ENCODE measurements at regions not wholly inside any gene's neighbourhood (a gene's known extent, or its start where the extent isn't known, plus 50 kb on each side); places are given as distances from the start of the nearest gene placed in this dataset.

DNA sequence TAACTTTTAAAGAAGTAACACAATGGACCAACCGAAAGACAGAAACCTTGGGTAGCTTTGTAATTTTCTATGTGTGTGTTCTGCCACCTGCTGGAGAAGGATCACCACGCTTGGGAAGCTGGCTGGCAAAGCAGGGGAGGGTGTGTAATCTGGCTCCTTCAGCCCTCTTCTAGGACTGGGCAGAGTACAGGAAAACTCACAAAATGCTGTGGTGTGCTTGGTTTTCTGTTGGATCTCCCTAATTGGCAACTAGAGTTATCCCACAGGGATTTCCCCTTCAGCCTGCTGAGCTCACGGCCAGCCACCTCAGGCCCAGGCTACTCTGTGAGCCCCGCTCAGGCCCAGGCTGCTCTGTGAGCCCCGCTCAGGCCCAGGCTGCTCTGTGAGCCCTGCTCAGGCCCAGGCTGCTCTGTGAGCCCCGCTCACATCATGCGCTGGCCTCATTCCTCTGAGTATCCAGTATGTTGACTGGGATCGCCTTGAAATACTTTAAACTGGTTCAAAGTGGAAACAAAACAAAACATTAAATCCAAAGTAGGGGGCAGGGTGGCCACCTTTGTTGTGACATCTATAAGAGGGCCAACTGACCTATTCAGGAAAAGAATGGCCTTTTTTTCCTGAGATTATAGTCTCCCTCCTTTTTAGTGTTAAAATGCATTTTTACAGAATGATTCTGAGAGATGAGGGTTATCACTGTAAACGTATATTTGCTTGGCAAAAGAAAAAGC lies 52.0 kb upstream of the RNU6-8 start:
- H3K27ac ChIP-seq (ENCODE audit: low read depth, low read length), result no peak overlapping the region
- H3K9me2 ChIP-seq (replicated peaks; ENCODE audit: control insufficient read depth, low read length), result no peaks in the 10 kb centered on the region
- H3K36me3 ChIP-seq (ENCODE audit: control insufficient read depth, low read length), result no peaks in the 10 kb centered on the region
- H3K4me1 ChIP-seq (ENCODE audit: control insufficient read depth, low read length), result peaks cover 4% of the 10 kb centered on the region
- no peak overlapping the region for H3K4me2 ChIP-seq (ENCODE audit: low read length)
- no peaks in the 10 kb centered on the region for H3F3A ChIP-seq (ENCODE audit: control insufficient read depth, insufficient read depth)
- H3K79me2 ChIP-seq (ENCODE audit: control insufficient read depth, low read length), result no peaks in the 10 kb centered on the region
- no peaks in the 10 kb centered on the region for H4K20me1 ChIP-seq (ENCODE audit: control insufficient read depth, insufficient read depth, low read depth, low read length)
- TF ChIP-seq, protein P1, sequence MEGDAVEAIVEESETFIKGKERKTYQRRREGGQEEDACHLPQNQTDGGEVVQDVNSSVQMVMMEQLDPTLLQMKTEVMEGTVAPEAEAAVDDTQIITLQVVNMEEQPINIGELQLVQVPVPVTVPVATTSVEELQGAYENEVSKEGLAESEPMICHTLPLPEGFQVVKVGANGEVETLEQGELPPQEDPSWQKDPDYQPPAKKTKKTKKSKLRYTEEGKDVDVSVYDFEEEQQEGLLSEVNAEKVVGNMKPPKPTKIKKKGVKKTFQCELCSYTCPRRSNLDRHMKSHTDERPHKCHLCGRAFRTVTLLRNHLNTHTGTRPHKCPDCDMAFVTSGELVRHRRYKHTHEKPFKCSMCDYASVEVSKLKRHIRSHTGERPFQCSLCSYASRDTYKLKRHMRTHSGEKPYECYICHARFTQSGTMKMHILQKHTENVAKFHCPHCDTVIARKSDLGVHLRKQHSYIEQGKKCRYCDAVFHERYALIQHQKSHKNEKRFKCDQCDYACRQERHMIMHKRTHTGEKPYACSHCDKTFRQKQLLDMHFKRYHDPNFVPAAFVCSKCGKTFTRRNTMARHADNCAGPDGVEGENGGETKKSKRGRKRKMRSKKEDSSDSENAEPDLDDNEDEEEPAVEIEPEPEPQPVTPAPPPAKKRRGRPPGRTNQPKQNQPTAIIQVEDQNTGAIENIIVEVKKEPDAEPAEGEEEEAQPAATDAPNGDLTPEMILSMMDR (IDR thresholded peaks at IDR 0.05; ENCODE audit: low read depth, low read length, poor library complexity, severe bottlenecking), result peak; percentile 70
- no peak for TF ChIP-seq EZH2phosphoT487 (IDR thresholded peaks at IDR 0.05; ENCODE audit: borderline replicate concordance, low read length)
- no peak overlapping the region for H3K4me3 ChIP-seq (ENCODE audit: low read length)
- no peaks in the 10 kb centered on the region for H3K9me3 ChIP-seq (ENCODE audit: control insufficient read depth, insufficient read depth, low read length)
- H3K27me3 ChIP-seq (ENCODE audit: control insufficient read depth, low read length), result no peaks in the 10 kb centered on the region

DNA sequence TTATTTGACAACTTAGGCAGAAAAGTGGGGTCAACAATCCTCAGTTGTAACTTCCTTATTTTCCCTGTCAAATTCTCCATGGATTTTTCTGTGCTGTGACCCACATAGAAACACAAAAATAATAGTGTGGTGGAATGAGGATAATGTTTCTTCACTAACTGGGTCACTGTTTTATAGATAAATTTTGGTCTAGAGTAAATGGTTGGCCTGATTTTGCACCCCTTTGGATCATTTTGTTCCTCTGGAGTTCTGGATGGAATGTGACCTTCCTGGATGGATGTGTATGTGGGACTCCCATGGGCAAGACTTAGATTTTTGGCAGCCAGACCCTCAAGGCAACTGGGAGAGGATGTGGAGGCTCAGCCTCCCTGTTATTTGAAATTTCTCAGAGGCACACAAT lies 52.7 kb upstream of the RNU6-8 start:
- Histone ChIP-seq H3K27ac (ENCODE audit: low read depth, low read length) (no peak overlapping the region), H3K36me3 (ENCODE audit: control insufficient read depth, low read length) (no peaks in the 10 kb centered on the region), H3K4me1 (ENCODE audit: control insufficient read depth, low read length) (peaks cover 4% of the 10 kb centered on the region), H4K20me1 (ENCODE audit: control insufficient read depth, insufficient read depth, low read depth, low read length) (no peaks in the 10 kb centered on the region), H3K27me3 (ENCODE audit: control insufficient read depth, low read length) (no peaks in the 10 kb centered on the region), H3K9me3 (ENCODE audit: control insufficient read depth, insufficient read depth, low read length) (no peaks in the 10 kb centered on the region), H3K79me2 (ENCODE audit: control insufficient read depth, low read length) (no peaks in the 10 kb centered on the region), H3F3A (ENCODE audit: control insufficient read depth, insufficient read depth) (no peaks in the 10 kb centered on the region), H3K9me2 (replicated peaks; ENCODE audit: control insufficient read depth, low read length) (no peaks in the 10 kb centered on the region), H3K4me2 (ENCODE audit: low read length) (no peak overlapping the region), H3K4me3 (ENCODE audit: low read length) (no peak overlapping the region)
- no peak for TF ChIP-seq EZH2phosphoT487 (IDR thresholded peaks at IDR 0.05; ENCODE audit: borderline replicate concordance, low read length)
- TF ChIP-seq, protein P1 (IDR thresholded peaks at IDR 0.05; ENCODE audit: low read depth, low read length, poor library complexity, severe bottlenecking), result no peak

DNA sequence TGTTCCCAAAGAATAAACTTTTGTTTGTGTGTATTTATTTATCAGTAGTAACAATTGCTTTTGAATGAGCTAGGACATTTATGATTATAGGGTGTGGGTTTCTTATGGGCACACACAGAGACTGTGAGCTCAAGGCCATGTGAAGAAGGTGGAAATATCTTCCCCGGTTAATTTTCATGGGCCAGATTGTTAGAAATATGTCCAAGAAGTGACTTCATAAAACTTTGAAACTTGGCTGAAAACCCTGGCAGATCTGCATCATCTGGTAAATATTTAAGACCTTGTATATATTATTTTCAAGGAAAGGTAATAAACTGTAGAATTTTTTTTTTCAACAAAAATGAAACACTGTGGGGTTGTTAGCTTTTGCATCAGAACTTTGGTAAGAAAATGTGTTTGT lies 53.5 kb upstream of the RNU6-8 start:
- no peaks in the 10 kb centered on the region for H3K79me2 ChIP-seq (ENCODE audit: control insufficient read depth, low read length)
- no peaks in the 10 kb centered on the region for H3K9me3 ChIP-seq (ENCODE audit: control insufficient read depth, insufficient read depth, low read length)
- H3K9me2 ChIP-seq (replicated peaks; ENCODE audit: control insufficient read depth, low read length), result no peaks in the 10 kb centered on the region
- H3K4me3 ChIP-seq (ENCODE audit: low read length), result no peak overlapping the region
- no peaks in the 10 kb centered on the region for H4K20me1 ChIP-seq (ENCODE audit: control insufficient read depth, insufficient read depth, low read depth, low read length)
- no peaks in the 10 kb centered on the region for H3F3A ChIP-seq (ENCODE audit: control insufficient read depth, insufficient read depth)
- no peaks in the 10 kb centered on the region for H3K36me3 ChIP-seq (ENCODE audit: control insufficient read depth, low read length)
- H3K27ac ChIP-seq (ENCODE audit: low read depth, low read length), result no peak overlapping the region
- H3K4me2 ChIP-seq (ENCODE audit: low read length), result no peak overlapping the region
- H3K27me3 ChIP-seq (ENCODE audit: control insufficient read depth, low read length), result no peaks in the 10 kb centered on the region
- peaks cover 4% of the 10 kb centered on the region for H3K4me1 ChIP-seq (ENCODE audit: control insufficient read depth, low read length)
- TF ChIP-seq, protein P1 (IDR thresholded peaks at IDR 0.05; ENCODE audit: low read depth, low read length, poor library complexity, severe bottlenecking), result no peak
- TF ChIP-seq EZH2phosphoT487 (IDR thresholded peaks at IDR 0.05; ENCODE audit: borderline replicate concordance, low read length), result no peak

Measured in DOHH2 (cell line).